IMR-90 (cell line): ENCODE measurements at regions not wholly inside any gene's neighbourhood (a gene's known extent, or its start where the extent isn't known, plus 50 kb on each side); places are given as distances from the start of the nearest gene placed in this dataset.

Experiments
- BHLHE40 ChIP-seq: fragments of 150-350 bp; IDR thresholded peaks from 2 replicates; pipeline ENCODE4 v1.6.1; 2016; ENCODE audit warnings: mild to moderate bottlenecking, low read depth, low read length
- CEBPB ChIP-seq: IDR thresholded peaks from 2 replicates; pipeline ENCODE4 v1.6.1; 2012; ENCODE audit warnings: low read depth, low read length, improper control_type of control experiment
- CTCF ChIP-seq: conservative IDR thresholded peaks from 2 replicates; pipeline ENCODE4 v1.5.1; 2012; ENCODE audit warnings: mild to moderate bottlenecking, low read depth, low read length, improper control_type of control experiment
- ELK1 ChIP-seq: fragments of 150-350 bp; IDR thresholded peaks from 2 replicates; pipeline ENCODE4 v1.6.1; 2016; ENCODE audit warnings: low read depth, mild to moderate bottlenecking, low read length, moderate library complexity, borderline replicate concordance
- FOS ChIP-seq: fragments of 150-350 bp; IDR thresholded peaks from 2 replicates; pipeline ENCODE4 v1.6.1; 2016; ENCODE audit warnings: low read depth, low read length
- MAFK ChIP-seq: IDR thresholded peaks from 2 replicates; pipeline ENCODE4 v1.6.1; 2012; ENCODE audit warnings: low read depth, low read length, improper control_type of control experiment
- NFE2L2 ChIP-seq: fragments of 150-350 bp; IDR thresholded peaks from 2 replicates; pipeline ENCODE4 v1.6.1; 2016; ENCODE audit warnings: low read depth, mild to moderate bottlenecking, low read length
- POLR2A ChIP-seq: IDR thresholded peaks from 2 replicates; pipeline ENCODE4 v1.6.1; 2012; ENCODE audit warnings: mild to moderate bottlenecking, low read depth, low read length
- RAD21 ChIP-seq: IDR thresholded peaks from 2 replicates; pipeline ENCODE4 v1.6.1; 2012; ENCODE audit warnings: low read length, improper control_type of control experiment
- RFX5 ChIP-seq: IDR thresholded peaks from 2 replicates; pipeline ENCODE4 v1.8.0; 2012; ENCODE audit warnings: low read depth, mild to moderate bottlenecking, low read length, moderate library complexity
- SMC3 ChIP-seq: fragments of 150-350 bp; IDR thresholded peaks from 2 replicates; pipeline ENCODE4 v1.6.1; 2016; ENCODE audit warnings: low read depth, mild to moderate bottlenecking, antibody characterized with exemption, low read length, moderate library complexity
- USF2 ChIP-seq: fragments of 150-350 bp; IDR thresholded peaks from 2 replicates; pipeline ENCODE4 v1.6.1; 2017; ENCODE audit warnings: mild to moderate bottlenecking, antibody characterized with exemption, low read length, low read depth

- TF ChIP-seq POLR2A (no peak), CTCF (no peak), RFX5 (no peak), BHLHE40 (no peak), SMC3 (no peak), NFE2L2 (no peak), USF2 (no peak), CEBPB (no peak), FOS (no peak), ELK1 (no peak), RAD21 (no peak), MAFK (no peak)
Observed at GRCh38 chr18:31223371-31223770, 60.7 kb upstream of the DSC1 start.
